NCI-H2029 (cell line): ENCODE measurements at regions not wholly inside any gene's neighbourhood (a gene's known extent, or its start where the extent isn't known, plus 50 kb on each side); places are given as distances from the start of the nearest gene placed in this dataset.

Experiments used
- DNase-seq: peaks from one replicate; lab custom pipeline; 2025; lab: John Stamatoyannopoulos, UW

- no peak for DNase-seq
Measured at GRCh38 chr2:129876541-129876940, 102.9 kb upstream of the RAB6C start.

GRCh38 chr2:129877289-129877741 is 102.2 kb upstream of the RAB6C start:
- DNase-seq = peak; percentile 83

- DNase-seq = peak; percentile 48
Measured at GRCh38 chr2:129877795-129878775, 101.4 kb upstream of the RAB6C start.

GRCh38 chr2:129879614-129880180 is 99.8 kb upstream of the RAB6C start:
- no peak for DNase-seq

GRCh38 chr2:129880309-129880708 is 99.2 kb upstream of the RAB6C start:
- DNase-seq = no peak

GRCh38 chr2:129880971-129881370 is 98.5 kb upstream of the RAB6C start:
- no peak for DNase-seq

GRCh38 chr2:129881786-129882396 is 97.6 kb upstream of the RAB6C start:
- no peak for DNase-seq

- DNase-seq = no peak
Measured at GRCh38 chr2:129882476-129882875, 97.0 kb upstream of the RAB6C start.

- no peak for DNase-seq
Measured at GRCh38 chr2:129883121-129883520, 96.3 kb upstream of the RAB6C start.

GRCh38 chr2:129884221-129884786 is 95.2 kb upstream of the RAB6C start:
- DNase-seq = no peak

- DNase-seq = no peak
Measured at GRCh38 chr2:129885735-129886134, 93.7 kb upstream of the RAB6C start.

- DNase-seq = no peak
Measured at GRCh38 chr2:129887688-129888266, 91.7 kb upstream of the RAB6C start.

- no peak for DNase-seq
Measured at GRCh38 chr2:129888461-129888860, 91.0 kb upstream of the RAB6C start.

- no peak for DNase-seq
Measured at GRCh38 chr2:129888896-129889295, 90.6 kb upstream of the RAB6C start.

- no peak for DNase-seq
Measured at GRCh38 chr2:129891341-129892320, 87.8 kb upstream of the RAB6C start.

- no peak for DNase-seq
Measured at GRCh38 chr2:129892360-129892759, 87.1 kb upstream of the RAB6C start.

GRCh38 chr2:129892773-129893172 is 86.7 kb upstream of the RAB6C start:
- DNase-seq = no peak

- no peak for DNase-seq
Measured at GRCh38 chr2:129893244-129893643, 86.2 kb upstream of the RAB6C start.

GRCh38 chr2:129894616-129895015 is 84.8 kb upstream of the RAB6C start:
- DNase-seq = no peak

GRCh38 chr2:129895061-129895460 is 84.4 kb upstream of the RAB6C start:
- no peak for DNase-seq

- no peak for DNase-seq
Measured at GRCh38 chr2:129895526-129896082, 83.9 kb upstream of the RAB6C start.
